ENCODE measurements at regions not wholly inside any gene's neighbourhood (a gene's known extent, or its start where the extent isn't known, plus 50 kb on each side); places are given as distances from the start of the nearest gene placed in this dataset.

DNA sequence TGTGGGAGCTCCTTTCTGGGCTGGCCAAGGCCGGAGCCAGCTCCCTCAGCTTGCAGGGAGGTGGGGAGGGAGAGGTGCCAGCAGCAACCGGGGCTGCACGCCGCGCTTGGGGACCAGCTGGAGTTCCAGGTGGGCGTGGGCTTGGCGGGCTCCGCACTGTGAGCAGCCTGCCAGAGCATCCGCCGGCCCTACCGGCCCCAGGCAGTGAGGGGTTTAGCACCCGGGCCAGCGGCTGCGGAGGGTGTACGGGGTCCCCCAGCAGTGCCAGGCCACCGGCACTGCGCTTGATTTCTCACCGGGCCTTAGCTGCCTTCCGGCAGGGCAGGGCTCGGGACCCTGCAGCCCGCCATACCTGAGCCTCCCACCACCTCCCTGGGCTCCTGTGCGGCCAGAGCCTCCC, 651.0 kb upstream of the ARPP21 start:
- H2AFZ ChIP-seq (ENCODE audit: low read length, unreplicated experiment): no peak overlapping the region
- H3K27ac ChIP-seq (ENCODE audit: low read depth, low read length): no peak overlapping the region
- H3K36me3 ChIP-seq (ENCODE audit: insufficient read depth, low read length): no peaks in the 10 kb centered on the region
- no peaks in the 10 kb centered on the region for H3K27me3 ChIP-seq (ENCODE audit: insufficient read depth, low read length)
- H3K79me2 ChIP-seq (ENCODE audit: control insufficient read depth, insufficient read depth, low read length, unreplicated experiment): no peaks in the 10 kb centered on the region
- H3K4me1 ChIP-seq (ENCODE audit: control insufficient read depth, insufficient read depth, low read length, unreplicated experiment): no peaks in the 10 kb centered on the region
- no peak overlapping the region for H3K4me3 ChIP-seq (ENCODE audit: low read depth, low read length)

DNA sequence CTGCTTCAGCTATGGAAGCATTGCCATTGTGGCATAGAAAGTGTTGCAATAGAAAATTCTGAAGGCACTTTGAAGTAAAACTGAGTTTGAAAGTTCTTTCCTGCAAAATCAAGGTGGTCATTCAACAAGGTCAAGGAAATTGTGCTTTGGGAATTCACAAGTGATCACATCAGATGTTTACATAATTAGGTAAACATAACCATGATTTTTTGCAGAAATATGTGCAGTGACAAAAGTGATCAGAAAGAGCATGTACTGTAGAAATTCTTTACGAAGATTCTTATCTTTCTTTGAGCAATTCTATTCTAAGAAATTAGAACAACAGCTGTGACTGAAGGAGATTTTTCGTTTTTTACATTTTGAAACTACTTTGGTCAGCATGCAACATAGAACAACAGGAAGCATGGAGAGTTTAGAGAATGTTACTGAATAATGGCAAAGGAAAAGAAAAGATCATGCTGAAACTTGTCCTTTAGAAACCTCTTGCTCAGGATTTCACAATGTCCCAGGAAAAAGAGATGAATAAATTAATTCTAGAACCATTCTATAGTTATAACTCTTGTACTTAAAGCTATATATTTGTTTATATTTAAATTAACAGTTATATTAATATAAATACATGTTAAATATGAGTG, 643.4 kb upstream of the ARPP21 start:
- Histone ChIP-seq H3K27me3 (ENCODE audit: insufficient read depth, low read length) (no peaks in the 10 kb centered on the region), H3K4me1 (ENCODE audit: control insufficient read depth, insufficient read depth, low read length, unreplicated experiment) (no peaks in the 10 kb centered on the region), H2AFZ (ENCODE audit: low read length, unreplicated experiment) (no peak overlapping the region), H3K79me2 (ENCODE audit: control insufficient read depth, insufficient read depth, low read length, unreplicated experiment) (no peaks in the 10 kb centered on the region), H3K4me3 (ENCODE audit: low read depth, low read length) (no peak overlapping the region), H3K36me3 (ENCODE audit: insufficient read depth, low read length) (no peaks in the 10 kb centered on the region), H3K27ac (ENCODE audit: low read depth, low read length) (no peak overlapping the region)

DNA sequence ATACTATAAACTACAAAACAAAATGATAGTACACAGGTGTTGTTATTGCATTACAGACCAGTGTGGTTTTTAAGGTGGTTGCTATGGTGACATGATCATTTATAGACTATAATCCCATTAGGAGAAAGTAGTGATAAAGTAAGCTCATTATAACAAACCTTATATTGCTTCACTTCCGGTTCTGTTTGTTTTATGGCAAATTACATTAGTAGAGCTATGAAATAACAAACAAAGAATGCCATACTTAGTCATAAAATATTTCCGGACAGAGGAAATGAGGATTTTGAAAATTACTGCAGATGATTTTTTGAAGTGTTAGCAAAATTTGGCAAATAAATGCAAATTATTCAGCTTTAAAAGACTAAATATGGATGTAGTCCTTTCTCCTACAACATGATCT, 640.4 kb upstream of the ARPP21 start:
- Histone ChIP-seq H3K4me3 (ENCODE audit: low read depth, low read length) (no peak overlapping the region), H3K36me3 (ENCODE audit: insufficient read depth, low read length) (no peaks in the 10 kb centered on the region), H3K4me1 (ENCODE audit: control insufficient read depth, insufficient read depth, low read length, unreplicated experiment) (no peaks in the 10 kb centered on the region), H3K79me2 (ENCODE audit: control insufficient read depth, insufficient read depth, low read length, unreplicated experiment) (no peaks in the 10 kb centered on the region), H3K27me3 (ENCODE audit: insufficient read depth, low read length) (no peaks in the 10 kb centered on the region), H2AFZ (ENCODE audit: low read length, unreplicated experiment) (no peak overlapping the region), H3K27ac (ENCODE audit: low read depth, low read length) (no peak overlapping the region)

DNA sequence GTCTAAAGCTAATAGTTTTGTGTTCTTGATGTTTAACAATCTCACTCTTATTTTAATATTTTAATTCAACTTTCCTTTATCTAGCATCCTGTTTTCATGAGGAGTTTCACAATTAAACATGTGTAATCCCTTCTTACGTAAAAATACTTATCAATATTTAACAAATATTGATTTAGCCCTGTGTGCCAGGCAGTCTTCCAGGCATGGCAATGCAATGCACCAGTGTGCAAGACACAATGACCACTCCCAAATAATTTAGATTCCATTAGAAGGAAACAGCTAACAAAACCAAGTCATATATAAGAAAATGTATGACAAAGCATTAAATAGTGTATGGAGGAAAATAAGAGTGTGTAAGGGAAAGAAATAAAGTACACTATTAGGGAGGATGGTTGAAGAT, 627.1 kb upstream of the ARPP21 start:
- Histone ChIP-seq H3K27ac (ENCODE audit: low read depth, low read length) (no peak overlapping the region), H3K4me1 (ENCODE audit: control insufficient read depth, insufficient read depth, low read length, unreplicated experiment) (no peaks in the 10 kb centered on the region), H3K4me3 (ENCODE audit: low read depth, low read length) (no peak overlapping the region), H3K27me3 (ENCODE audit: insufficient read depth, low read length) (no peaks in the 10 kb centered on the region), H3K36me3 (ENCODE audit: insufficient read depth, low read length) (no peaks in the 10 kb centered on the region), H2AFZ (ENCODE audit: low read length, unreplicated experiment) (no peak overlapping the region), H3K79me2 (ENCODE audit: control insufficient read depth, insufficient read depth, low read length, unreplicated experiment) (no peaks in the 10 kb centered on the region)

DNA sequence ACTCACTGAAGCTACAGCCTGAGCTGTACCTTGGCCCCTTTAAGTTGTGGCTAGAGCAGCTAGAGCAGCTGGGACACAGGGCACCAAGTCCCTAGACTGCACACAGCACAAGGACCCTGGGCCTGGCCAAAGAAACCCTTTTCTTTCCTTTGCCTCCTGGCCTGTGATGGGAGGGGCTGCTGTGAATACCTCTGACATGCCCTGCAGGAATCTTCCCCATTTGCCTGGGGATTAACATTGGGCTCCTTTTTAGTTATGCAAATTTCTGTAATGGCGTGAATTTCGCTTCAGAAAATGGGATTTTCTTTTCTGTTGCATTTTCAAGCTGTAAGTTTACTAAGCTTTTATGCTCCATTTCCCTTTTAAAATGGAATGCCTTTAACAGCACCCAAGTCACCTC, 611.2 kb upstream of the ARPP21 start:
- no peaks in the 10 kb centered on the region for H3K79me2 ChIP-seq (ENCODE audit: control insufficient read depth, insufficient read depth, low read length, unreplicated experiment)
- no peak overlapping the region for H2AFZ ChIP-seq (ENCODE audit: low read length, unreplicated experiment)

DNA sequence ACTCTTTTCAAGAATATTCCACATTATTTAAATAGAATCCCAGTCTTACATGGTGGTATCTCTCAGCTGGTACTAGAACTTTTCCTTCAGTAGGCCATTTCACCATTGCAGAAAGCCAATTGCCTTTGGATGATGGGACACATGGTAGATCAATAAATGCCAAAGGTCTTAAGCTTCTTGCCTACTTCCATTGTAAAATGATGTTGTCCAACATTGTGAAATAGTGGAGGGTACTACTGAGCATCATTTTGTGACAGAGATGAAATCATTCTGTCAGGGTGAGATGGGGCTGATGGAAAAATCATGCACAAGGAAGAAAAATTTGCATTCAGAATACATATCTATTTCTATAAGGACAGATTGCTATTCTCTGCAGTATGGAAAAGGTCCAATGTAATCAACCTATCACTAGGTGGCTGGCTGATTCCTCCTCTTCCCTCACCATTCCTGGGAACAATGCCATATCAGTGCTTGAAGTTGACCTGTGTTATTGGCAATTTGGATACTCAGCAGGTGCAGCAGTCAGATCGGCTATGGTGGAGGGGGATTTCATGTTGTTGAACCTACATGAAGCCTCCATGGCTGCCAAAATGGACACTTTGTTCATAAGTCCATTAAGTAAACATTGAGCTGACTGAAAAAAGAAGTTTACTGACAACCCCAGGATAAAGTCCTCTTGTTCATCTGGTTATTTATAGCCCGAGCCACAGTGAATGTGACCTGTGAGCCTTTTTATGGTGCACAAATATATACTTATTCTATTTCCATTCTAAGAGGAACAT, 596.9 kb upstream of the ARPP21 start:
- no peaks in the 10 kb centered on the region for H3K4me1 ChIP-seq (ENCODE audit: control insufficient read depth, insufficient read depth, low read length, unreplicated experiment)
- no peaks in the 10 kb centered on the region for H3K79me2 ChIP-seq (ENCODE audit: control insufficient read depth, insufficient read depth, low read length, unreplicated experiment)
- no peak overlapping the region for H3K4me3 ChIP-seq (ENCODE audit: low read depth, low read length)
- no peaks in the 10 kb centered on the region for H3K27me3 ChIP-seq (ENCODE audit: insufficient read depth, low read length)
- H3K36me3 ChIP-seq (ENCODE audit: insufficient read depth, low read length): no peaks in the 10 kb centered on the region
- H2AFZ ChIP-seq (ENCODE audit: low read length, unreplicated experiment): no peak overlapping the region
- no peak overlapping the region for H3K27ac ChIP-seq (ENCODE audit: low read depth, low read length)

More for the DNA sequence above, 611.2 kb upstream of the ARPP21 start:
- H3K4me1 ChIP-seq (ENCODE audit: control insufficient read depth, insufficient read depth, low read length, unreplicated experiment): no peaks in the 10 kb centered on the region
- no peak overlapping the region for H3K27ac ChIP-seq (ENCODE audit: low read depth, low read length)
- H3K4me3 ChIP-seq (ENCODE audit: low read depth, low read length): no peak overlapping the region
- H3K27me3 ChIP-seq (ENCODE audit: insufficient read depth, low read length): no peaks in the 10 kb centered on the region
- H3K36me3 ChIP-seq (ENCODE audit: insufficient read depth, low read length): no peaks in the 10 kb centered on the region

DNA sequence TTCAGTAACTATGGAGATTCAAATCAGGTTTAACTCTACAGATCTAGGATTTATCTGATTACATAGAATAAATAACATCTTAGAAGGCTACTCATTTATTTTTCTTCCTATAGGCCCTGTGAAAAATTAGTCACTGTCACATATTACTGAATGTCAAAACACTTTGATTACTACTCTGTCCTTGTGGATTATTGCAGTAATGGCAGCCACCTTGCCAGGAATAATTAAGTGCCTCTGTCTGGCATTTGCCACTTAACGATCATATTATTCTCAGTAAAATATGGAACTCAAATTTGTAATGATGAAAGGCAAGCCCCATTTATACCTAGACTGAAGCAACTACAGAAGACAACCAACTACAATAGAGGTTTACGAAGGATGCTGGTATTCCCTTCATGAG, 596.3 kb upstream of the ARPP21 start:
- Histone ChIP-seq H3K4me1 (ENCODE audit: control insufficient read depth, insufficient read depth, low read length, unreplicated experiment) (no peaks in the 10 kb centered on the region), H2AFZ (ENCODE audit: low read length, unreplicated experiment) (no peak overlapping the region), H3K27me3 (ENCODE audit: insufficient read depth, low read length) (no peaks in the 10 kb centered on the region), H3K36me3 (ENCODE audit: insufficient read depth, low read length) (no peaks in the 10 kb centered on the region), H3K27ac (ENCODE audit: low read depth, low read length) (no peak overlapping the region), H3K79me2 (ENCODE audit: control insufficient read depth, insufficient read depth, low read length, unreplicated experiment) (no peaks in the 10 kb centered on the region), H3K4me3 (ENCODE audit: low read depth, low read length) (no peak overlapping the region)

DNA sequence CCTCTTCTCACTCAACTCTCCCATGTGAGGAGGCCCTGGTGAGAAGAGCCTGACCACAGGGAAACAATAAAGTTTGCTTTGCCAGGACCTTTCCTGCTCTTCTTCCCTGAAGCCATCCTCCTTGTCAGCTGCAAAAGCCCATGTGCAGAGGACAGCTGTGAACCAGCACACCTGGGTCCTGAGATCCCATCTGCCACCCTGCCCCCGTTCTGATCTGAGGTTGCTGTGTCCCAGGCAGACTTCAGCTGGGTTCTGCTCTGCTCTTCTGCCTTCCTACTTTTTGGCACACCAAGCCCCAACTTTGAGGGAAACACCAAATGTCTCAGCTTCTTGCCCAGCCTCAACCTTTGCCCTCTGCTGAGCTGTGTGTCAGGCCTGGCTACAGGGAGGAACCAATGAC, 595.1 kb upstream of the ARPP21 start:
- Histone ChIP-seq H3K79me2 (ENCODE audit: control insufficient read depth, insufficient read depth, low read length, unreplicated experiment) (no peaks in the 10 kb centered on the region), H2AFZ (ENCODE audit: low read length, unreplicated experiment) (no peak overlapping the region), H3K27ac (ENCODE audit: low read depth, low read length) (no peak overlapping the region), H3K4me3 (ENCODE audit: low read depth, low read length) (no peak overlapping the region), H3K4me1 (ENCODE audit: control insufficient read depth, insufficient read depth, low read length, unreplicated experiment) (no peaks in the 10 kb centered on the region), H3K27me3 (ENCODE audit: insufficient read depth, low read length) (no peaks in the 10 kb centered on the region), H3K36me3 (ENCODE audit: insufficient read depth, low read length) (no peaks in the 10 kb centered on the region)

DNA sequence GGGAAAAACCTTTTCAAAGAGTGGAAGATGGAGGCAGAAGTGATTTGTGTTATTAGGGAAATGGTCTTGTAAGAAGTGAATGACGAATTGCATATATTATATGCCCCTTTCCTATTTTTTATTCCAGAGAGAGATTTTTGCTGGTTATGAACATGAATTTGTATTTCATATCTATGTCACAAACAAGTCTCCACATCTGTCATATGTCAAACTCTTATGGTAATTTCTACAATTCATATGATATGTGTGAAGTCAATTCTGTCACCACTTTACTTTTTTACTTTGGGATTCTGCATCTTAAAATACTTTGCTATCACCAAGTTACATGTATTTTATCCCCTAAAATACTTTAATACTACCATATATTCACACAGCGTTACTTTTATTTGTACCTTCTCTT, 594.2 kb upstream of the ARPP21 start:
- Histone ChIP-seq H3K4me1 (ENCODE audit: control insufficient read depth, insufficient read depth, low read length, unreplicated experiment) (no peaks in the 10 kb centered on the region), H3K27ac (ENCODE audit: low read depth, low read length) (no peak overlapping the region), H3K36me3 (ENCODE audit: insufficient read depth, low read length) (no peaks in the 10 kb centered on the region), H3K4me3 (ENCODE audit: low read depth, low read length) (no peak overlapping the region), H3K27me3 (ENCODE audit: insufficient read depth, low read length) (no peaks in the 10 kb centered on the region), H3K79me2 (ENCODE audit: control insufficient read depth, insufficient read depth, low read length, unreplicated experiment) (no peaks in the 10 kb centered on the region), H2AFZ (ENCODE audit: low read length, unreplicated experiment) (no peak overlapping the region)

DNA sequence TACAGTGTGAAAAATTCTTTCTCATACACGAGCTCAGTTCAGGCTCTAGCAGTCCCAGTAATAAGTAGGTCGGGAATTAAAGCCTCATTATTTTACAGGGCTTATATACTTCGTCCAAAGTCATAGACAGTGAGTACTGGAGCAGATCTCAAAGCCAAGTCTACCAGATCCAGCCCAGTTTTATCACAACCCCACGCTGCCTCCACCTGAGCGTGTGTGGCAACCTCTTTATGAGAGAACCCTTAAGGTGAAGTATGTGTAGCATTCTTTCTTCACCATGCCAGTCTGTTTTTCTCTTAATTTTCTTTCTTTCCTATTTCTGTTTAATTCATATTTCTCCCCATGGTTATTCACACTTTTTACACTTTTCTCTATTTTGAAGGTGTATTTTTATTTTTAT, 574.6 kb upstream of the ARPP21 start:
- Histone ChIP-seq H2AFZ (ENCODE audit: low read length, unreplicated experiment) (no peak overlapping the region), H3K79me2 (ENCODE audit: control insufficient read depth, insufficient read depth, low read length, unreplicated experiment) (no peaks in the 10 kb centered on the region), H3K27ac (ENCODE audit: low read depth, low read length) (no peak overlapping the region), H3K4me3 (ENCODE audit: low read depth, low read length) (no peak overlapping the region), H3K27me3 (ENCODE audit: insufficient read depth, low read length) (no peaks in the 10 kb centered on the region), H3K4me1 (ENCODE audit: control insufficient read depth, insufficient read depth, low read length, unreplicated experiment) (no peaks in the 10 kb centered on the region), H3K36me3 (ENCODE audit: insufficient read depth, low read length) (no peaks in the 10 kb centered on the region)

DNA sequence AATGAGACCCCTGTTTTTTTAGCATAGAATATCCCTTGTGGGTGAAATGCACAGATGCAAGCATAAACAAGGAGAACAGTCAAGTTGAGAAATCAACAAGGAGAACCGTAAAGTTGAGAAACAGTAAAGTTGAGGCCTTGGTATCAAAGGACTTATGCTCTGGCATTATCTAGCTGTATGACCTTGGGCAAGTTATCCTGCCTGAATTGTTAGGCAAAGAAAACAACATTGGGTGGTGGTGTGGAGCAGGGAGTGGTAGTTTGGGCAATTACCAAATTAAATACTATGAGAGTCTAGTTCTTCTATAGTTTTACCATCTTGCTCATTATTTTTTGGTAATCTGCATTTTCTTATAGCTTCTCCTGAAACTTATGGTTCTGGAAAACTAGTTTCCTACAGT, 573.4 kb upstream of the ARPP21 start:
- Histone ChIP-seq H3K36me3 (ENCODE audit: insufficient read depth, low read length) (no peaks in the 10 kb centered on the region), H2AFZ (ENCODE audit: low read length, unreplicated experiment) (no peak overlapping the region), H3K27me3 (ENCODE audit: insufficient read depth, low read length) (no peaks in the 10 kb centered on the region), H3K27ac (ENCODE audit: low read depth, low read length) (no peak overlapping the region), H3K4me1 (ENCODE audit: control insufficient read depth, insufficient read depth, low read length, unreplicated experiment) (no peaks in the 10 kb centered on the region), H3K79me2 (ENCODE audit: control insufficient read depth, insufficient read depth, low read length, unreplicated experiment) (no peaks in the 10 kb centered on the region), H3K4me3 (ENCODE audit: low read depth, low read length) (no peak overlapping the region)
